PC-3 (cell line): ENCODE measurements at regions not wholly inside any gene's neighbourhood (a gene's known extent, or its start where the extent isn't known, plus 50 kb on each side); places are given as distances from the start of the nearest gene placed in this dataset.
"Not testable (repeated sequence)": the region's sequence is repeated elsewhere in the genome, so short reads cannot be mapped to it uniquely, and the experiment has no call there.

ENCODE experiments used
- CTCF ChIP-seq: fragments of 300-600 bp; sonication (generic); conservative IDR thresholded peaks from 2 replicates; pipeline ENCODE4 v1.5.1; 2017; ENCODE audit warnings: antibody characterized with exemption, low read depth, mild to moderate bottlenecking, low read length
- EZH2phosphoT487 ChIP-seq: fragments of 300-600 bp; sonication (generic); IDR thresholded peaks from 2 replicates; pipeline ENCODE4 v1.6.1; 2018; ENCODE audit warnings: mild to moderate bottlenecking, antibody characterized with exemption, low read length, borderline replicate concordance

GRCh38 chr1:10922315-10923060 is 90.0 kb upstream of the TARDBP start:
- TF ChIP-seq CTCF, EZH2phosphoT487: not testable (repeated sequence)
